NCI-H510A (cell line): ENCODE measurements at regions not wholly inside any gene's neighbourhood (a gene's known extent, or its start where the extent isn't known, plus 50 kb on each side); places are given as distances from the start of the nearest gene placed in this dataset.
"Not testable (repeated sequence)": the region's sequence is repeated elsewhere in the genome, so short reads cannot be mapped to it uniquely, and the experiment has no call there.

ENCODE experiments used
- DNase-seq: peaks from one replicate; lab custom pipeline; 2025; lab: John Stamatoyannopoulos, UW

GRCh38 chr4:159551281-159551680 lies 448.4 kb downstream of the RAPGEF2 start:
- no peak for DNase-seq

GRCh38 chr4:159552979-159553768 lies 450.3 kb downstream of the RAPGEF2 start:
- DNase-seq, result no peak

- no peak for DNase-seq
Measured at GRCh38 chr4:159555873-159556272, 453.0 kb downstream of the RAPGEF2 start.

GRCh38 chr4:159562366-159562765 lies 459.5 kb downstream of the RAPGEF2 start:
- no peak for DNase-seq

- no peak for DNase-seq
Measured at GRCh38 chr4:159563257-159563656, 460.4 kb downstream of the RAPGEF2 start.

- no peak for DNase-seq
Measured at GRCh38 chr4:159564615-159565014, 461.7 kb downstream of the RAPGEF2 start.

- DNase-seq, result no peak
Measured at GRCh38 chr4:159566786-159567185, 463.9 kb downstream of the RAPGEF2 start.

- no peak for DNase-seq
Measured at GRCh38 chr4:159577241-159577640, 474.4 kb downstream of the RAPGEF2 start.

- DNase-seq, result no peak
Measured at GRCh38 chr4:159582685-159583084, 479.8 kb downstream of the RAPGEF2 start.

GRCh38 chr4:159592898-159593556 lies 490.1 kb downstream of the RAPGEF2 start:
- DNase-seq, result no peak

GRCh38 chr4:159593681-159594080 lies 490.8 kb downstream of the RAPGEF2 start:
- DNase-seq, result no peak

- no peak for DNase-seq
Measured at GRCh38 chr4:159594576-159594975, 491.7 kb downstream of the RAPGEF2 start.

GRCh38 chr4:159595101-159595500 lies 492.2 kb downstream of the RAPGEF2 start:
- not testable (repeated sequence) for DNase-seq

GRCh38 chr4:159598602-159599001 lies 495.7 kb downstream of the RAPGEF2 start:
- DNase-seq, result no peak

GRCh38 chr4:159600061-159600460 lies 497.2 kb downstream of the RAPGEF2 start:
- DNase-seq, result no peak

GRCh38 chr4:159604781-159605180 lies 501.9 kb downstream of the RAPGEF2 start:
- no peak for DNase-seq

- no peak for DNase-seq
Measured at GRCh38 chr4:159606835-159607234, 504.0 kb downstream of the RAPGEF2 start.

- no peak for DNase-seq
Measured at GRCh38 chr4:159607809-159608208, 504.9 kb downstream of the RAPGEF2 start.

GRCh38 chr4:159608436-159608835 lies 505.6 kb downstream of the RAPGEF2 start:
- DNase-seq, result no peak

GRCh38 chr4:159632031-159632430 lies 529.2 kb downstream of the RAPGEF2 start:
- no peak for DNase-seq

GRCh38 chr4:159639671-159640323 lies 536.9 kb downstream of the RAPGEF2 start:
- no peak for DNase-seq

- no peak for DNase-seq
Measured at GRCh38 chr4:159649237-159649636, 546.4 kb downstream of the RAPGEF2 start.

GRCh38 chr4:159652871-159653270 lies 550.0 kb downstream of the RAPGEF2 start:
- no peak for DNase-seq
